Kidney epithelial cell (primary cell): ENCODE measurements at regions not wholly inside any gene's neighbourhood (a gene's known extent, or its start where the extent isn't known, plus 50 kb on each side); places are given as distances from the start of the nearest gene placed in this dataset.

Experiments used
- DNase-seq: peaks from one replicate; pipeline ENCODE4 v3.0.0-alpha.2; 2010; ENCODE audit warnings: low read depth
- H3K27me3 ChIP-seq: 2 replicates; pipeline ENCODE4 v1.6.0; 2011; ENCODE audit warnings: low read length; ENCODE audit not compliant: control insufficient read depth, insufficient read depth
- H3K36me3 ChIP-seq: 2 replicates; pipeline ENCODE4 v1.5.1; 2011; ENCODE audit warnings: low read length; ENCODE audit not compliant: control insufficient read depth, insufficient read depth
- H3K4me3 ChIP-seq: 2 replicates; pipeline ENCODE4 v1.5.1; 2011; ENCODE audit warnings: low read depth, mild to moderate bottlenecking, control low read depth, low read length
- TF ChIP-seq, protein P1 (sequence below): IDR thresholded peaks from 2 replicates; pipeline ENCODE4 v1.5.1; 2011; ENCODE audit warnings: mild to moderate bottlenecking, moderate library complexity, low read length, control low read depth, inconsistent platforms; ENCODE audit not compliant: insufficient read depth, poor library complexity, severe bottlenecking

DNA sequence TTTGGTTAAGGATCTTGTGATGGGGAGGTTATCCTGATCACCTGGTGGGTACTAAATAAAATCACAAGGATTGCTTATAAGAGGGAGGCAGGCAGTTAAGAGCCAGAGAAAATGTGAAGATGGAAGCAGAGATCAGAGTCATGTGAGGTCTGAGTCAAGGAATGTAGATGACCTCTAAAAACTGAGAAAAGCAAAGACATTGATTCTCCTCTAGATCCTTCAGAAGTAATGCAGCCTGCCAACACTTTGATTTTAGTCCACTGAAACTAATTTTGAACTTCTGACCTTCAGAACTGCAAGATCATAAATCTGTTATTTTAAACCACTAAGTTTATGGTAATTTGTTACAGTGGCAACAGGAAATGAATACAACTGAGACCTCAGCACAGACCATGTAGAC lies 499.0 kb downstream of the GADD45G start:
- no peaks in the 10 kb centered on the region for H3K27me3 ChIP-seq
- H3K4me3 ChIP-seq: no peak overlapping the region
- TF ChIP-seq, protein P1, sequence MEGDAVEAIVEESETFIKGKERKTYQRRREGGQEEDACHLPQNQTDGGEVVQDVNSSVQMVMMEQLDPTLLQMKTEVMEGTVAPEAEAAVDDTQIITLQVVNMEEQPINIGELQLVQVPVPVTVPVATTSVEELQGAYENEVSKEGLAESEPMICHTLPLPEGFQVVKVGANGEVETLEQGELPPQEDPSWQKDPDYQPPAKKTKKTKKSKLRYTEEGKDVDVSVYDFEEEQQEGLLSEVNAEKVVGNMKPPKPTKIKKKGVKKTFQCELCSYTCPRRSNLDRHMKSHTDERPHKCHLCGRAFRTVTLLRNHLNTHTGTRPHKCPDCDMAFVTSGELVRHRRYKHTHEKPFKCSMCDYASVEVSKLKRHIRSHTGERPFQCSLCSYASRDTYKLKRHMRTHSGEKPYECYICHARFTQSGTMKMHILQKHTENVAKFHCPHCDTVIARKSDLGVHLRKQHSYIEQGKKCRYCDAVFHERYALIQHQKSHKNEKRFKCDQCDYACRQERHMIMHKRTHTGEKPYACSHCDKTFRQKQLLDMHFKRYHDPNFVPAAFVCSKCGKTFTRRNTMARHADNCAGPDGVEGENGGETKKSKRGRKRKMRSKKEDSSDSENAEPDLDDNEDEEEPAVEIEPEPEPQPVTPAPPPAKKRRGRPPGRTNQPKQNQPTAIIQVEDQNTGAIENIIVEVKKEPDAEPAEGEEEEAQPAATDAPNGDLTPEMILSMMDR: no peak
- no peaks in the 10 kb centered on the region for H3K36me3 ChIP-seq
- DNase-seq: no peak

GRCh38 chr9:90105773-90106172 lies 501.0 kb downstream of the GADD45G start:
- DNase-seq: no peak
- TF ChIP-seq, protein P1: no peak
- Histone ChIP-seq H3K4me3 (no peak overlapping the region), H3K36me3 (no peaks in the 10 kb centered on the region), H3K27me3 (no peaks in the 10 kb centered on the region)

DNA sequence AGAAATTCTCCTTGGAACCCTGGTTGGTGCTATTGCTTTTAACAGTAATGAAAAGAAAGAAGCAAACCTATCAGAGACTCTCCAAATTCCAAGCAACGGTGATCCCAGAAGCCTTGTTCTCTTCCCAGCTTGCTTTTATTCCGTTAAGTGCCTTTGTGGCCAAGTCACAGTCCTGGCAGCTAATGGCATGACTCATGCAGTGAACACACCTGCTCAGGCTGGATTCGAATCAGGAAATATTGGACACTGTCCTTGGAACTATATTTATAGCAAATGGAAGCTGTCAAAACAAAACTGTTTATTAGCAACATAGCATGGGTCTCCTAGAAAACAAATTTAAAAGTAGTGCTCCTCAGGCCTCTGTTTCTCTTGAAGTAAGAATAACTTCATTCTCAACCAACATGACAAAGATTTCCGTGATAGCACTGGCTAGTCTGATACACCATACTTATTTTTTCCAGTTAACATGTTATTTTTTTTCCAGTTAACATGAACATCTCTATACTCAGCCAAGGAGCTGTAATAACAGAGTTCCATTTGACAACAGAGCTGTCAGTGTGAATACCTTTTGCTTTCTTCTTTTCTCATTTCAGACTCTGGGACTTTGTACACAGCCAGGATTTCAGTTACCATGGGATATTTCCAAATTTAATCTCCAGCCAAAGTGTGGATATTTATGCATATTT lies 502.4 kb downstream of the GADD45G start:
- peak; percentile 39 for DNase-seq
- TF ChIP-seq, protein P1: no peak
- no peaks in the 10 kb centered on the region for H3K27me3 ChIP-seq

DNA sequence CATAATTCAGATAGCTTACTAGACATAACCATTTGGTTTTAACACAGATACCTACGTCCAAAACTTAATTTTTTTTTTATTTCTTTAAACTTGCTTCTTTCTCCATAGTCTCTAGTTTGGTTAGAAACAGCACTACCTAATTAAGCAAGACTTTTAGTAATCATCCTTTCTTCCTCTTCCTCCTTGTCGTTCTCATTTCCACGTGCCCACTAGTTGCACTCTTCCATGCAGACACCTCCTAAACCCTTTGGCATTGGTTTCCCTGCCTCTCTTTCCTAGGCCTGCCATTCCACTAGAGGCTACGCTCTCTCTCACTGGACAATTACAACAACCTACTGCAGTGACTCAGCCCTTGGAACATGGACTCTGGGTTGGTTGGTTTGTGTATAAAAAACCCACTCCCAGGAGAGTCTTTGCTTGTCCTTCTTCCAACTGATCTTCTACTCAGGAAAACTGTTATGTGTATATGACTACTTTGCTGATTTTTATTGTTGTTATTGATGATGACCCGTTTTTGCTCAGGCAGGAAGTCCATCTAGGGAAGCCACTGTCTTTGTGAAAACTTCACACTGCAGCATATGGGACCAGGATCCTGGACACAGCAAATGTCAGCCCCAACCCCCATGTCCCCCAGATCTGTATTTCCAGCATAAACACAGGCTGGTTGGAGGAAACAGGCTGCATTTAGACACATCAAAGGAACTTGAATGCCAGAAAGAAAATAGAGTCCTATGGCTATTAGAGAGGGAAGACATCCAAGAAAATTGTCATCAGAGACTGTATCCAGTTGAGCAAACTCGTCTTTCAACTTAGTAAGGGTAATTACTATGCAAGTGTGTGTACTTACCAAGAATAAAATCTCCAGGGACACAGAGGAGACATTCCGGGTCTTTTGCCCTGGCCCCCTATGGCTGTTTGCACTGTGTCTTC lies 503.2 kb downstream of the GADD45G start:
- TF ChIP-seq, protein P1: no peak
- H3K36me3 ChIP-seq: no peaks in the 10 kb centered on the region
- DNase-seq: no peak
- H3K4me3 ChIP-seq: no peak overlapping the region
- H3K27me3 ChIP-seq: no peaks in the 10 kb centered on the region

More for the DNA sequence above, 502.4 kb downstream of the GADD45G start:
- Histone ChIP-seq H3K4me3 (no peak overlapping the region), H3K36me3 (no peaks in the 10 kb centered on the region)

DNA sequence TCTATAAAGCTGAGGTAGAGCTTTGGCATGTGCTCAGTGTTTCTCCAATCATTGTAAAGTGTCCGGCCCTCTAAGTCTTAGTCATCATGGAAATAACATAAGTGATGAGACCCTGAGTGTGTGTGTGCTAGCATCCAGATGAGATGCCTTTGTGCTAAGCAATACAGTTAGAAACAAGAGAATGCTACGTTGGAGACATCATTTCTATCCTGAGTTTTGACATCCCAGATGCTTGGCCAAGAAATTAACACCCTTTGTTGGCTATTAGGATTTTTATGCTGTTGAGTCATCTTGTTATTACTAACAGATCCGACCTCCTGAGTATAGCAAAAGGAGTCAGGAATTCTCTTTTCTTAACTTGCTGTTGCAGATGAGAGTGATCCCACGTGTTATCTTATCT lies 508.0 kb downstream of the GADD45G start:
- no peak overlapping the region for H3K4me3 ChIP-seq
- no peaks in the 10 kb centered on the region for H3K27me3 ChIP-seq
- TF ChIP-seq, protein P1: no peak
- no peaks in the 10 kb centered on the region for H3K36me3 ChIP-seq
- DNase-seq: no peak
